ENCODE measurements at regions not wholly inside any gene's neighbourhood (a gene's known extent, or its start where the extent isn't known, plus 50 kb on each side); places are given as distances from the start of the nearest gene placed in this dataset.

DNA sequence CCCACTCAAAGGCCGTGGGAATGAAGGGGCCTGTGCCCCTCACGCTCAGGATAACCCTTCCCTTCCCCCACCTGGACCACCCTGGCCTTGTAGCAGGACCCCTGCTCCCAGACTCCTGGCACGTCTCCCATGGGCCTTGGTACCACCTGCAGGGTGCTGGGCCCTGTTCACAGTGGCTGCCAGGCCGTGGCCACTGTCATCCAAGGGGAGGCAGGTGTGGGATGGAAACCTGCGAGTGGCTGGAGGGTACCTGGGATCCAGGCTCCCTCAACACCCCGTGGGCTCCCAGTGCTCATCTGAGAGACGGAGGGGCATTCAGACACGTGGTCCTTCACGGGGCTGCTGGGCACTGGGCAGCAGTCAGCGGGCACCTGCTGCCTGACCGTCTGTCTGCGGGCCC is 75.6 kb upstream of the CIBAR2 start:
- no peak for DNase-seq (ENCODE audit: low read depth)

DNA sequence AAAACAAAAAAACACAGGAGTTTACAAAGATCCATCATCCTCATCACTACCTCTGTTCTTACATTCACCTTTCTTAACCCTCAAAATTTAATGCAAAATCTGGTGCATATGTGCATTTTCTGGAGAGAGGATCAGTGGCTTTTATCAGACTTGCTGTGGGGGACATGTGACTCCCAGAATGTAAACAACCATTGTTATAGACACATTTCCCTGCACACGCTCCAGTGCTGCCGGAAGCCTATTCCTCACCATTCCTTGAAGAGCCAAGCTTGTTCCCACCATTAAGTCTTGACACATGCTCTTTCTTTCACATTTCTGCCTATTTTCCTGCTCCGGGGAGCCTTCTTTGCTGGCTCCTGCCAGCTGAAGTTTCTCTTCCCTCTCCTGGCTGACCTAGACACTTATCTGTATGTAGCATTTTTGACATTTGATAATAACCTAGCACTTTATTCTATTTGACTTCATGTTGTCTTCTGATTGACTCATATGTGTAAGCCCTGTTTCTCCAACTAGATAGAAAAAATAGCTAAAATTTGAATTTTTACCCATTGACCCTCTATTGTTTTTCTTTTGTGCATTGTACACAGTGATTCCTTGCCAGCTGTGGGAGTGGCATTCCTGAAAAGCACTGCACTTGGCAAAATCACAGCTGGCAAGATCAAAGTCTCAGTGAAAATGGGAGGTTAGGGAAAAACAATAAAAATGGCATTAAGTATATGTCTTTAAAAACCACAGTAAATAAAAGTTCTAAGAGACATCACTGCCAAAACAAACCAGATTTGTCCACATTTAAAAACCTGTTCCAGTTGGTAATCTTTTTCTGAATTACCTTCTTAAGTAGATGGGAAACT is 76.8 kb upstream of the CIBAR2 start:
- no peak for DNase-seq (ENCODE audit: low read depth)

DNA sequence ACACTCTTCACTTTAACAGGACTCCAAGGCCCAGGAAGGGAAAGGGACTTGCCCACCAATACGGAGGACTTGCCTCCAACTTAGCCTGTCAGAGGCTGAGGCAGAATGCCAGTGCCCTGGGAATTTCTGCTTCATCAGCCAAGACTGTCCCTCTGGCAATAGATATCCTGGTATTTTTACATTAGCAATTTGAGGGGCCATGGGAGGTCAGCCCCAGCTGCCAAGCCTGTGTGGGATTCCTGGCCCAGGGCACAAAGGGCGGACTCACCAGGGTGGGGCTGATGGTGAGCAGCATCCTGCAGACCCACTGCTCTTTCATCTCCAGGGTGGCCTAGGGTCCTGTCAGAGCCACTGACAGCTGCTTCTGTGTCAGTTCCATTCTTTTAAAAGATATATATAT is 78.3 kb upstream of the CIBAR2 start:
- DNase-seq (ENCODE audit: low read depth), result no peak

DNA sequence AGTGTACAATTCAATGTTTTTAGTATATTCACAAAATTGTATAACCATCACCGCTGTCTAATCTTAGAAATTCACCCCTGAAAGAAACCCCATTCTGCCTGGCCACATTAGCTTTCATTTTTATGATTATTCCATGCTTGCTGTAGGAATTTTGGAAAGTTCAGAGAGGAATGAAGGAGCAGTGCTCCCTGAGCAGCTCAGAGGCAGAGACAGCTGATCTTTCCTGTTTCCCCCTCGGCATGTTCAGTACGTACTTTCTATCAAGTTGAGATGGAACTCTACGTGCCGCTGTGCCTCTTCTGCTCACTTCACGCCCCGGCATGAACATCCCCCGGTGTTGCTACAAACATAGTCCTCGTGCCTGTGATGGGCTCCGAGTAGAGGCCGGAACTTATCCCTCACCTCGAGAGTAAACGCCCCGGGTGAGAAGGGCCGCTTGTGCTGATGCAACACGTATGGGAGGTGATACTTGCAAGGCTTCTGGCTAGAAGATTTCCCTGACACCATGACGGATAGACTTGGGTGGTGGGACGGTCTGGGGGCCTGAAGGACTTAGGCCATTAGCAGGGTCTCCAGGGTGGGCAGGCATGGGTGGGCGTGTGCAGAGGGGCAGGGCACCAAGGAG is 79.2 kb upstream of the CIBAR2 start:
- DNase-seq (ENCODE audit: low read depth), result no peak

- DNase-seq (ENCODE audit: low read depth), result no peak
These were observed 80.2 kb upstream of the CIBAR2 start for GRCh38 chr16:85192238-85193114.

GRCh38 chr16:85193115-85193493 is 80.8 kb upstream of the CIBAR2 start:
- no peak for DNase-seq (ENCODE audit: low read depth)

DNA sequence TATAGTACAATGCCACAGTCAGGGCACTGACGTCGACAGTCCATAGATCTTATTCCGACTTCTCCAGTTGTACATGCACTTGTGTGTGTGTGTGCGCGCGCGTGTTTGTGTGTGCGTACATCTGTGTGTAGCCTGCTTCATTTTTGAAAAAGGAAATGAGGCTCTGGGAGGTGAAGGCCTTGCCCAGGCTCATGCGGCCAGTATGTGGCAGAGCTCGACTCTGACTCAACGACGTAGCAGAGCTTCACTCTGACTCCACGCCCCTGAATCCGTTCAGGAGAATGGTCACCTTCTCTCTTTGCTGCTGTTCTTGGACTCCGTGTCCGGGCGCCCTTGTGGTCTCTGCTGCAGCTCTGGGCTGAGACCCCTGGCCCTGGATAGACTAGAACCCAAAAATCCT is 81.6 kb upstream of the CIBAR2 start:
- no peak for DNase-seq (ENCODE audit: low read depth)

GRCh38 chr16:85194307-85195270 is 82.3 kb upstream of the CIBAR2 start:
- no peak for DNase-seq (ENCODE audit: low read depth)

DNA sequence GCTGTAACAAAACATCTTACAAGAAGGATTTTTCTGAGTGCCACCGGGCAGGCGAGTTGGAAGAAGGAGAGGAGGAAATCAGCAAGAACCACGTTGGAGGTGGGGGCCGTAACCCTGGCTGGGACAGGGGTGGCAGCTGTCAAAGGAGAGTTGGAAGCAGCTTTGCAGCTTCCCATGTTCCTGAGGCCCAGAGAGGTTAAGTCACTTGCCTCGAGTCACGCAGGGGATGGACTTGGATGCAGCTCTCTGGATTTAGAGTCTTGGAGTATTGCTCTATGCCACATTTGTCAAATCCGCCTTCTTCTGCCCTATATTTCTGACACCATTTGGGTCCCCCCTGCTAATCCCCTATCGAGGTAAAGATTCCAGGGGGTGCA is 83.0 kb upstream of the CIBAR2 start:
- DNase-seq (ENCODE audit: low read depth), result no peak

DNA sequence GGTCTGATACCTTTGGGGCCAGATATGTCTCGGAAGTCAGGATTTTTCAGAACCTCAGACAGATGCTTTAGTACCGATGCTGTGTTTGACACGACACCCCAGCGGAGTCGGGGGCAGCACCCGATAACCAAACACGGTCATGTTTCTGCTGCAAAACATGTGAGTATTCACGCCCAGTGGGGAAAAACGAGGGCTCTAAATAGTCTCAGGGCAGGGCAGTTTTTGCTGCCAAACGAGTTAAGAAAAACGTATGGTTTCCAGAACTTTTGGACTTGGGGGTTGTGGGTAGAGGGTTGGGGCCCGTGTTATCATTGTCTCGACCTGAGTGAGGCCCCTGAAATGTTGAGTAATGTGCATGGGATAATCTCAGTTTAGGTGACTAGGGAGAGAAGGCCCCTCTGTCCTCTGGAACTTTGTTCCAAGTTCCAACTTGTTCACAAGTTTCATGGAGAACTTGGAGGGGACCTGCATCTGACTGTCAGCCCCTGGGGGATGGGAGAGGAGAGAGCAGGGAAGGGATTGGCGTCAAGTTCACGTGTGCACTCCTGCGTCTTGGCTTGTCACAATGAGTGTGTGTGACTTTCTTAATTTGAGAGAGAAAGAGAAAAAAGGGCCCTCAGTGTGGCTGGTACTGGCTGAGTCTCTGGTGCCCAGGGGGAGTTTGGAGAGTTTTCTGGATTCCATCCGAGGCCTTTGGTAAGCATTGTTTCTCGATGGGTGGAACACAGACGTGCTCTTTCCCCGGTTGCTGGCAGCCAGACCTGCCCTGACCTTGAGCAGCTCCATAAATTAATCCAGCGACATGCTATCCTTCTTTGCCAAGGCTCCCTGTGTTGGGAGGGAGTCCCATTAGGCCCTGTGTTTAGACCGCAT is 83.9 kb upstream of the CIBAR2 start:
- DNase-seq (ENCODE audit: low read depth), result no peak

DNA sequence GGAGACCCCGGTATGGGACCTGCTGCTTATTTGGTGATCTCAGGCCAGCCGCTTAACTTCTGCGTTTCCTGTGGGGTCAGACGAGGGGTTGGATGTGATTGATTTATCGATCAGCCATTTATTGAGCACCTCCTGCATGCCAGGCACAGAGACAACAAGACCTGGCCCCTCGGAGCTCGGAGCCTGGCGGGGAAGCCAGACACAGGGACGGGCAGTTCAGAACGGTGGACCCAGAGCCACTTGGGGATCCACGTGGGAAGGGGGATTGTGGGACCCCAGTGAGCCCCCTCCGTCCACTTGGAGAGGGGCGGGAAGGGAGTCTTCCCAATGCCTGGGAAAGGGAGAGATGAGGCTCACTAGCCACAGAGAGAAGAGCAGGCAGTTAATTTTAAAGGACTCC is 84.7 kb upstream of the CIBAR2 start:
- DNase-seq (ENCODE audit: low read depth), result no peak

DNA sequence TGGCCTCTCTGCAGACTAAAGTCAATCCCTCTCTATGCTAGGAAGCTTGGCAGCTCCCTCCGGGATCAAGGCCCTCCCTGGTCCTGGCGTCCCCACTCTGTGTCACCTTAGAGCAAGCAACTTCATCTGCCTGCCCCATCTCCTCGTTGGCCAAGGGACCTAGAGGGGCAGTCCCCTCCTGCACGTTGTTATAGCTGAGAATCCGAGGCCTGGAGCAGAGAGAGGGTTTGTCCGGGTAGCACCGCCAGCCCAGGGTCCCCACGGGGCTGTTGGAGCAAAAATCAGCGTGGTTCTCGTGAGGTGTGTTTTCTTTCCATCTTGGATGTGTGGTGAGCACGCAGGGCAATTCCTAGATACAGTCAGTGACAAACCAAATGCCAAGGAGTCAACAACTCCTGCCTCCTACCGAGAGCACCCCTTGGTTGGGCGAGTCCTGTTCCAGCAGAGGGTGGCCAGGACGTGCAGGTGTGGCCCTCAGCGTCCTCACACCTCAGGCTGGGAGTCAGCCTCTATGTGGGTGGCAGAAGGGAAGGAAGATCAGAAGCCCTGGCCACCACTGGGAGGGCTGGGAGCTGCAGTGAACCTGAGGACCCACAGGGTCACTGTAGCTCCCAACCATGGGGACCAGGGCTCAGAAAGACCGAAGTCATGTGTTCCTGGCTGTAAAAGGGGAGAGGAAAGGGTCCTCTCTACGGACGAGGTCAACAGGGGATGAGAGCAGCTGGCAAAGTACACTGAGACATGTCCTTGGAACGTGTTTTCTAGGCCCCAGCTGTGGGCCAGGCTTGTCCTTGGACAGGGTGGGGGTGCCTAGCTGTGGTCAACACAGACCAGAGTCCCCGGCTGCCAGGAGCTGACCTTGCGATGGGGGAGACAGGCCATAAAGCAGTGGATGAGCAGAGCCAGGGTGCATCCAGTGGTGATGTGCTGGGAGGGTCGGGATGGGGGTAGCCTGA is 85.6 kb upstream of the CIBAR2 start:
- no peak for DNase-seq (ENCODE audit: low read depth)

DNA sequence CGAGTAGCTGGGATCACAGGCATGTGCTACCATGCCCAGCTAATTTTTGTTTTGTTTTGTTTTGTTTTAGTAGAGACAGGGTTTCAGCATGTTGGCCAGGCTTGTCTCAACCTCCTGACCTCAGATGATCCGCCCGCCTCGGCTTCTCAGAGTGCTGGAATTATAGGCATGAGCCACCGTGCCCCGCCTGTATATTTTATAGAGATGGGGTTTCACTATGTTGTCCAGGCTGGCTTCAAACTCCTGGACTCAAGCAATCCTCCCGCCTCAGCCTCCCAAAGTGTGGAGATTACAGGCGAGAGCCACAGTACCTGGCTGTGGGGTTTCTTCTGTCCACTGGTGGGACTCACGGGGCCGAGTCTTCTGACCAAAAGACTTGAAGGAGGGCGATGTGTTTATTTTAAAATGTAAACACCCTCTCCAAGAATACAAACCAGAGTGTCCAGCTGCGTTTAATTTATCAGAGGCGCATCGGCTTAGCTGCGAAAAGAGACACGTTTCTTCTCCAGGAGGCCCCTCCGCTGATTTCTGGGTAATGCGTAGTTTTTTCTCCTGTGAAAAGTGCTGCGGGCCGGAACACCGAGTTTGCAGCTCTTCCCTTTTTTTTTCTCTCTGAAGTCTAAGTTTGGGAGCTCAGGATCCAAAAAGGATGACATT is 86.9 kb upstream of the CIBAR2 start:
- DNase-seq (ENCODE audit: low read depth), result no peak

DNA sequence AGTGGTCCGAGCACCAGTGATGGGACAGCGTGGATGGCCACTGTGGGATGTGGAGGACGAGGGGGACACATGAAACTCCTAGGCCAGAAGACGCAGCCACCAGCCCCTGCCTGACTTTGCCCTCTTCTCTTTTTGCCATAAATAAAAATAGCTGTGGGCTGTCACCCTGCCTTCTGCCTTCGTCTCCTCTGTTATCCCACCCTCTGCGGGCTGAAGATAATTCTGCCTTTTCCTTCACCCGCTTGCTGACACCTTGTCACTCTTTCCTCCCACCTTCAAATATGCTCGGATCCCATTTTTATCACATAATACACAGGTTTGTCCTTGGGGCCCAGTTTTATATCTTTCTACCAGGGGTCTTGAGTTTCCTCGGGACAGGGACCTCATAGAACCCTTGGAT is 87.6 kb upstream of the CIBAR2 start:
- DNase-seq (ENCODE audit: low read depth), result no peak

- no peak for DNase-seq (ENCODE audit: low read depth)
These were observed 88.4 kb upstream of the CIBAR2 start for GRCh38 chr16:85200471-85201278.

- no peak for DNase-seq (ENCODE audit: low read depth)
These were observed 89.3 kb upstream of the CIBAR2 start for GRCh38 chr16:85201574-85201973.

GRCh38 chr16:85202051-85202601 is 89.9 kb upstream of the CIBAR2 start:
- no peak for DNase-seq (ENCODE audit: low read depth)
